HepG2 (cell line): ENCODE measurements at regions not wholly inside any gene's neighbourhood (a gene's known extent, or its start where the extent isn't known, plus 50 kb on each side); places are given as distances from the start of the nearest gene placed in this dataset.
A peak's percentile ranks its signal among the peaks of the same experiment; 100 is the strongest.

Experiments
- CENPT ChIP-seq: sonication (generic); formaldehyde crosslinking; IDR thresholded peaks from 2 replicates; pipeline ENCODE4 v1.8.0; 2022; ENCODE audit warnings: low read depth, mild to moderate bottlenecking, moderate library complexity, missing genetic modification reagents
- FOSL2 ChIP-seq: sonication (generic); formaldehyde crosslinking; IDR thresholded peaks from 2 replicates; pipeline ENCODE4 v1.4.0; 2020; ENCODE audit warnings: missing genetic modification reagents
- FOXA3 ChIP-seq: IDR thresholded peaks from 2 replicates; pipeline ENCODE4 v1.6.1; 2016; ENCODE audit warnings: missing genetic modification reagents, missing compliant biosample characterization
- GABPA ChIP-seq, 2 experiments: IDR thresholded peaks; 2 replicates each; pipeline ENCODE4 v1.6.1; 2011 to 2016; ENCODE audit warnings: low read depth in 2 of 2, low read length in 1 of 2, missing biosample characterization in 1 of 2, missing genetic modification characterization in 1 of 2
- MBNL3 ChIP-seq: fragments of 250-450 bp; sonication (Bioruptor Pico); conservative IDR thresholded peaks from 2 replicates; pipeline ENCODE4 v1.8.0; 2022; ENCODE audit warnings: mild to moderate bottlenecking, inconsistent platforms
- PITX1 ChIP-seq: sonication (generic); formaldehyde crosslinking; IDR thresholded peaks from 2 replicates; pipeline ENCODE4 v1.5.1; 2020; ENCODE audit warnings: mild to moderate bottlenecking, missing genetic modification reagents
- RAD51 ChIP-seq: fragments of 450-650 bp; IDR thresholded peaks from 2 replicates; pipeline ENCODE4 v1.6.1; 2016; ENCODE audit warnings: borderline replicate concordance
- RCOR2 ChIP-seq: IDR thresholded peaks from 2 replicates; pipeline ENCODE4 v1.6.1; 2016; ENCODE audit warnings: missing biosample characterization, missing genetic modification reagents
- REPIN1 ChIP-seq: sonication (generic); formaldehyde crosslinking; IDR thresholded peaks from 2 replicates; pipeline ENCODE4 v1.8.0; 2022; ENCODE audit warnings: missing genetic modification reagents, low read depth, mild to moderate bottlenecking, borderline replicate concordance
- REXO4 ChIP-seq: sonication (generic); formaldehyde crosslinking; IDR thresholded peaks from 2 replicates; pipeline ENCODE4 v1.8.0; 2022; ENCODE audit warnings: missing genetic modification reagents, mild to moderate bottlenecking, borderline replicate concordance
- ZNF138 ChIP-seq: sonication (generic); formaldehyde crosslinking; IDR thresholded peaks from 2 replicates; pipeline ENCODE4 v1.5.0; 2020; ENCODE audit warnings: mild to moderate bottlenecking, low read depth, missing genetic modification reagents
- ZNF230 ChIP-seq: sonication (generic); formaldehyde crosslinking; IDR thresholded peaks from 2 replicates; pipeline ENCODE4 v1.4.0; 2020; ENCODE audit warnings: mild to moderate bottlenecking, missing genetic modification reagents
- ZNF317 ChIP-seq: sonication (generic); formaldehyde crosslinking; IDR thresholded peaks from 2 replicates; pipeline ENCODE4 v1.5.0; 2020; ENCODE audit warnings: mild to moderate bottlenecking, missing genetic modification reagents
- ZNF547 ChIP-seq: sonication (generic); formaldehyde crosslinking; IDR thresholded peaks from 2 replicates; pipeline ENCODE4 v1.5.1; 2020; ENCODE audit warnings: mild to moderate bottlenecking, missing genetic modification reagents
- ZNF598 ChIP-seq: sonication (generic); formaldehyde crosslinking; IDR thresholded peaks from 2 replicates; pipeline ENCODE4 v1.5.1; 2020; ENCODE audit warnings: mild to moderate bottlenecking, missing genetic modification reagents, borderline replicate concordance
- ZNF672 ChIP-seq: sonication (generic); formaldehyde crosslinking; IDR thresholded peaks from 2 replicates; pipeline ENCODE4 v1.8.1; 2022; ENCODE audit warnings: missing genetic modification reagents
- ZNF737 ChIP-seq: sonication (generic); formaldehyde crosslinking; IDR thresholded peaks from 2 replicates; pipeline ENCODE4 v1.5.0; 2020; ENCODE audit warnings: missing genetic modification reagents, mild to moderate bottlenecking, borderline replicate concordance
- ZNF773 ChIP-seq: sonication (generic); formaldehyde crosslinking; IDR thresholded peaks from 2 replicates; pipeline ENCODE4 v1.4.0; 2020; ENCODE audit warnings: missing genetic modification reagents, borderline replicate concordance
- ZNF850 ChIP-seq: sonication (generic); formaldehyde crosslinking; conservative IDR thresholded peaks from 2 replicates; pipeline ENCODE4 v1.9.0; 2021; ENCODE audit warnings: mild to moderate bottlenecking, missing genetic modification reagents
- TF ChIP-seq, protein P1 (sequence below): sonication (generic); formaldehyde crosslinking; IDR thresholded peaks from 2 replicates; pipeline ENCODE4 v1.5.1; 2020; ENCODE audit warnings: mild to moderate bottlenecking, missing genetic modification reagents, moderate library complexity
- TF ChIP-seq, protein P2 (sequence below): sonication (generic); formaldehyde crosslinking; IDR thresholded peaks from 2 replicates; pipeline ENCODE4 v1.4.0; 2020; ENCODE audit warnings: mild to moderate bottlenecking, low read depth, missing genetic modification reagents
- TF ChIP-seq, protein P3 (sequence below): sonication (generic); formaldehyde crosslinking; IDR thresholded peaks from 2 replicates; pipeline ENCODE4 v1.4.0; 2020; ENCODE audit warnings: missing genetic modification reagents

DNA sequence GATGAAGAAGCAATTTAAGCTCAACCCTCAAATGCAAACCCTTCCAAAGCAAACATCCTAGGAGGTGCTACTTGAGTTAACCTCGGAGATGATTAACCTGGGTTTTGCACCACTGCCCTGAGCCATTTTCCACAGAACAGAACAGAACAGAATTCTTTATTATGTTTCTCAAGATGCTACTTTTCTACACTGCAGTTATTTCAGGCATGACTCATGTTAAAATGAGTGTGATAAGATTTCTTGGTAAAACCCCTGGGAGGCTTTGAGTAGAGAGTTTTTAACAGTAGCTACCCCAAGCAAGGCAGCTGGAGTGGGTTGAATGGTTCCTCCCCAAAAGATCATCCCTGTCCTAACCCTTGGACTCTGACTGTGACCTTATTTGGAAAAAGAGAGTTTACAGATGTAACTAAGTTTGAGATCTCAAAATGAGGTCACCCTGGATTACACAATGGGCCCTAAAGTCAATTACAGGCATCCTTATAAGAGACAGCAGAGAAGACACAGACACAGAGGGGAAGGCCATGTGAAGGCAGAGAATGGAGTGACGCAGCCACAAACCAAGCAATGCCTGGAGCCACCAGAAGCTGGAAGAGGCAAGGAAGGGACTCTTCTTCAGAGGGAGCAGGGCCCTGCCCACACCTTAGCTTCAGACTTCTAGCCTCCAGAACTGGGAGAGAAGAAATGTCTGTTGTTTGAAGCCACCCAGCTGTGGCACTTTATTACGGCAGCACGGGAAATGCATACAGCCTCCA, 153.4 kb downstream of the ETS2 start (continued):
- TF ChIP-seq, protein P1, sequence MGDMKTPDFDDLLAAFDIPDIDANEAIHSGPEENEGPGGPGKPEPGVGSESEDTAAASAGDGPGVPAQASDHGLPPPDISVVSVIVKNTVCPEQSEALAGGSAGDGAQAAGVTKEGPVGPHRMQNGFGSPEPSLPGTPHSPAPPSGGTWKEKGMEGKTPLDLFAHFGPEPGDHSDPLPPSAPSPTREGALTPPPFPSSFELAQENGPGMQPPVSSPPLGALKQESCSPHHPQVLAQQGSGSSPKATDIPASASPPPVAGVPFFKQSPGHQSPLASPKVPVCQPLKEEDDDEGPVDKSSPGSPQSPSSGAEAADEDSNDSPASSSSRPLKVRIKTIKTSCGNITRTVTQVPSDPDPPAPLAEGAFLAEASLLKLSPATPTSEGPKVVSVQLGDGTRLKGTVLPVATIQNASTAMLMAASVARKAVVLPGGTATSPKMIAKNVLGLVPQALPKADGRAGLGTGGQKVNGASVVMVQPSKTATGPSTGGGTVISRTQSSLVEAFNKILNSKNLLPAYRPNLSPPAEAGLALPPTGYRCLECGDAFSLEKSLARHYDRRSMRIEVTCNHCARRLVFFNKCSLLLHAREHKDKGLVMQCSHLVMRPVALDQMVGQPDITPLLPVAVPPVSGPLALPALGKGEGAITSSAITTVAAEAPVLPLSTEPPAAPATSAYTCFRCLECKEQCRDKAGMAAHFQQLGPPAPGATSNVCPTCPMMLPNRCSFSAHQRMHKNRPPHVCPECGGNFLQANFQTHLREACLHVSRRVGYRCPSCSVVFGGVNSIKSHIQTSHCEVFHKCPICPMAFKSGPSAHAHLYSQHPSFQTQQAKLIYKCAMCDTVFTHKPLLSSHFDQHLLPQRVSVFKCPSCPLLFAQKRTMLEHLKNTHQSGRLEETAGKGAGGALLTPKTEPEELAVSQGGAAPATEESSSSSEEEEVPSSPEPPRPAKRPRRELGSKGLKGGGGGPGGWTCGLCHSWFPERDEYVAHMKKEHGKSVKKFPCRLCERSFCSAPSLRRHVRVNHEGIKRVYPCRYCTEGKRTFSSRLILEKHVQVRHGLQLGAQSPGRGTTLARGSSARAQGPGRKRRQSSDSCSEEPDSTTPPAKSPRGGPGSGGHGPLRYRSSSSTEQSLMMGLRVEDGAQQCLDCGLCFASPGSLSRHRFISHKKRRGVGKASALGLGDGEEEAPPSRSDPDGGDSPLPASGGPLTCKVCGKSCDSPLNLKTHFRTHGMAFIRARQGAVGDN, result peak; percentile 57; the same call in 1 of the 2 replicates
- TF ChIP-seq RAD51 (no peak), CENPT (CRISPR knock-in tag) (no peak), ZNF850 (CRISPR knock-in tag) (no peak), ZNF598 (no peak), REPIN1 (CRISPR knock-in tag) (0 out of 2 replicates have a peak, but pooled peaks have one; percentile 15), FOSL2 (CRISPR knock-in tag) (peak; percentile 40), ZNF317 (CRISPR knock-in tag) (no peak), ZNF138 (no peak), RCOR2 (CRISPR knock-in tag) (no peak), ZNF773 (CRISPR knock-in tag) (no peak), ZNF672 (CRISPR knock-in tag) (no peak), ZNF547 (CRISPR knock-in tag) (no peak), PITX1 (CRISPR knock-in tag) (no peak), ZNF737 (CRISPR knock-in tag) (no peak), FOXA3 (peak; percentile 59), GABPA (IDR thresholded peaks at IDR 0.05; ENCODE audit: low read depth, low read length) (no peak), GABPA (CRISPR knock-in tag; IDR thresholded peaks at IDR 0.05; ENCODE audit: low read depth) (0 out of 2 replicates have a peak, but pooled peaks have one; percentile 17), ZNF230 (CRISPR knock-in tag) (no peak), MBNL3 (CRISPR knock-in tag) (no peak), REXO4 (CRISPR knock-in tag) (no peak)
- TF ChIP-seq, protein P2, sequence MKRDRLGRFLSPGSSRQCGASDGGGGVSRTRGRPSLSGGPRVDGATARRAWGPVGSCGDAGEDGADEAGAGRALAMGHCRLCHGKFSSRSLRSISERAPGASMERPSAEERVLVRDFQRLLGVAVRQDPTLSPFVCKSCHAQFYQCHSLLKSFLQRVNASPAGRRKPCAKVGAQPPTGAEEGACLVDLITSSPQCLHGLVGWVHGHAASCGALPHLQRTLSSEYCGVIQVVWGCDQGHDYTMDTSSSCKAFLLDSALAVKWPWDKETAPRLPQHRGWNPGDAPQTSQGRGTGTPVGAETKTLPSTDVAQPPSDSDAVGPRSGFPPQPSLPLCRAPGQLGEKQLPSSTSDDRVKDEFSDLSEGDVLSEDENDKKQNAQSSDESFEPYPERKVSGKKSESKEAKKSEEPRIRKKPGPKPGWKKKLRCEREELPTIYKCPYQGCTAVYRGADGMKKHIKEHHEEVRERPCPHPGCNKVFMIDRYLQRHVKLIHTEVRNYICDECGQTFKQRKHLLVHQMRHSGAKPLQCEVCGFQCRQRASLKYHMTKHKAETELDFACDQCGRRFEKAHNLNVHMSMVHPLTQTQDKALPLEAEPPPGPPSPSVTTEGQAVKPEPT (CRISPR knock-in tag), result no peak
- TF ChIP-seq, protein P3, sequence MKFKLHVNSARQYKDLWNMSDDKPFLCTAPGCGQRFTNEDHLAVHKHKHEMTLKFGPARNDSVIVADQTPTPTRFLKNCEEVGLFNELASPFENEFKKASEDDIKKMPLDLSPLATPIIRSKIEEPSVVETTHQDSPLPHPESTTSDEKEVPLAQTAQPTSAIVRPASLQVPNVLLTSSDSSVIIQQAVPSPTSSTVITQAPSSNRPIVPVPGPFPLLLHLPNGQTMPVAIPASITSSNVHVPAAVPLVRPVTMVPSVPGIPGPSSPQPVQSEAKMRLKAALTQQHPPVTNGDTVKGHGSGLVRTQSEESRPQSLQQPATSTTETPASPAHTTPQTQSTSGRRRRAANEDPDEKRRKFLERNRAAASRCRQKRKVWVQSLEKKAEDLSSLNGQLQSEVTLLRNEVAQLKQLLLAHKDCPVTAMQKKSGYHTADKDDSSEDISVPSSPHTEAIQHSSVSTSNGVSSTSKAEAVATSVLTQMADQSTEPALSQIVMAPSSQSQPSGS (CRISPR knock-in tag), result peak; percentile 88
